ENCODE measurements at regions not wholly inside any gene's neighbourhood (a gene's known extent, or its start where the extent isn't known, plus 50 kb on each side); places are given as distances from the start of the nearest gene placed in this dataset.
A peak's percentile ranks its signal among the peaks of the same experiment; 100 is the strongest.
"Not testable (repeated sequence)": the region's sequence is repeated elsewhere in the genome, so short reads cannot be mapped to it uniquely, and the experiment has no call there.

DNA sequence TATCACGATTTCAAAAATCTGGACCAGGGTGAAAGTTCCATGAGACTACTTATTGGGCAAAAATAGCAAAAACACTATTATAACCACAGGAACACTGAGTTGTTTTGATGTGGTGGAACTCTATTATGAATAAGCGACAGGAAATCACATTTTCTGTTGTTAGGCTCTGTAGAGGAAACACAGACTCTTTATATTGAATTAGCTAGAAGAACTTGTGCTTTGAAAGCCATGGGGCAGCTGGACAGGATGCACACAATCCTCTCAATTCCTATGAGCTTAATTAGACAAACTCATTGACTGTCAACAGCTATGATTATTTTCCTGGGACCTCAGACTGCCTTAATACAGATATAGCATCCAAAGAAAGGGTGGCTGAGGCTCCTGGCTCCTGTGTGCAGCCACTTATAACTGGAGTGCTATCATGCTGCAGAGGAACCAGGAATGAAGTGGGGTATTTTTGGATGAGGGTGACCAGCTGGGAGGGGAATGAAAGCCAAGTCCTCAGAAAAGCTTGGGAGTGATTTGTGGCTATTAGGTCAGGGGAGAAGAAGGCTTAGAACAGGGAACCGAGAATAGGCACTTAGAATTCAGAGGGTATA, 657.3 kb downstream of the TYW1 start:
- no peak overlapping the region for H3K4me3 ChIP-seq
- no peaks in the 10 kb centered on the region for H3K27me3 ChIP-seq
- 77 to 78% methylated on average over 3 of the region's 3 CpGs for WGBS, 2 donors
- H3K36me3 ChIP-seq: no peaks in the 10 kb centered on the region
- DNase-seq: no peak
- peaks cover 0 to 13% (median 0%) of the 10 kb centered on the region in 4 donors for H3K4me1 ChIP-seq
- H3K27ac ChIP-seq: peak overlapping the region in 1 of 4 donors; percentile 34
- intact Hi-C loops (cut with DNase I): no loop called here
- TF ChIP-seq POLR2A (IDR thresholded peaks at IDR 0.05) (no peak), CTCF (IDR thresholded peaks at IDR 0.05) (no peak), POLR2AphosphoS5 (IDR thresholded peaks at IDR 0.05) (no peak), EP300 (IDR thresholded peaks at IDR 0.05) (no peak)
- H3K9me3 ChIP-seq: peaks cover 0 to 11% (median 0%) of the 10 kb centered on the region in 4 donors

DNA sequence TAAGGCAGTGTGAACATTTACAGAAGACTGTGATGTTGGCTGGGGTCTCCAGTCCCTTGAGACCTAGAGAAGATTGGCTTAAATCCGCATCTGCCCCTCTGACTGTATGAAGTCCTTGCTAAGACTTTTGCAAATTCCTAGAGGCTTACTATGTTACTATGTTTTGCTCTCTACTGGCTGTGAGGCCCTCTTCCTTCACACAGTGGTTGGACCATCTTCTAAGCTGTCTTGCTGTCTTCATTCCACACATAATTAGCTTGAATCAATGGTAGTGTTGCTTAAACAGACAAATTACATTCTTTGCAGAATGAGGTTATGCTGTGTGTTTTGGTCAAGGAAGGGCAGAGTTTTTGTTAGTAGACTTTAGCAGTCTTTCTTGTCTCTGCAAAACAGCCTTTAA, 658.0 kb downstream of the TYW1 start:
- no peaks in the 10 kb centered on the region for H3K36me3 ChIP-seq
- H3K27ac ChIP-seq: peak overlapping the region in 1 of 4 donors; percentile 34
- WGBS, 2 donors: 75 to 77% methylated on average over 1 of the region's 1 CpG
- no peaks in the 10 kb centered on the region for H3K27me3 ChIP-seq
- peaks cover 0 to 11% (median 0%) of the 10 kb centered on the region in 4 donors for H3K9me3 ChIP-seq
- intact Hi-C loops (cut with DNase I): no loop called here
- TF ChIP-seq EP300 (IDR thresholded peaks at IDR 0.05): no peak
- TF ChIP-seq CTCF (IDR thresholded peaks at IDR 0.05): no peak
- no peak for TF ChIP-seq POLR2A (IDR thresholded peaks at IDR 0.05)
- no peak for TF ChIP-seq POLR2AphosphoS5 (IDR thresholded peaks at IDR 0.05)
- H3K4me3 ChIP-seq: no peak overlapping the region
- no peak for DNase-seq
- peaks cover 0 to 13% (median 0%) of the 10 kb centered on the region in 4 donors for H3K4me1 ChIP-seq

DNA sequence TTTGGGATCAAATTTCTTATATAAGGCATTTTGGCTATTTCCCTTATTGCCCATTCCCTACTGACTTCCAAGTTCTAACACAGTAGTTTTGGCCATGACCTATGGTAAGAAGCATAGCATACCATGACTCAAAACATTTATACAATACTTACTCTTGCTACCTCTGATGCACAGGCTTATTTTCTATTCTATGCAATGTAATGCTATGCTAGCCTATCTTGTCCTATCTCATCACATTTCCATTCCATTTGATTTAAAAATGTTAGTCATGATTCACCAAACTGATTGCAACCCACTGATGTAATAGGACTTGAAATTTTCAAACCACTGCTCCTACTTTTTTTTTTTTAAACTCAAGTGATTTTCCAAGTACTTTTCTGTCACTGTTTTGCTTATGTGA, 658.5 kb downstream of the TYW1 start:
- peak overlapping the region in 1 of 4 donors; percentile 16 for H3K27ac ChIP-seq
- peaks cover 0 to 13% (median 0%) of the 10 kb centered on the region in 4 donors for H3K4me1 ChIP-seq

DNA sequence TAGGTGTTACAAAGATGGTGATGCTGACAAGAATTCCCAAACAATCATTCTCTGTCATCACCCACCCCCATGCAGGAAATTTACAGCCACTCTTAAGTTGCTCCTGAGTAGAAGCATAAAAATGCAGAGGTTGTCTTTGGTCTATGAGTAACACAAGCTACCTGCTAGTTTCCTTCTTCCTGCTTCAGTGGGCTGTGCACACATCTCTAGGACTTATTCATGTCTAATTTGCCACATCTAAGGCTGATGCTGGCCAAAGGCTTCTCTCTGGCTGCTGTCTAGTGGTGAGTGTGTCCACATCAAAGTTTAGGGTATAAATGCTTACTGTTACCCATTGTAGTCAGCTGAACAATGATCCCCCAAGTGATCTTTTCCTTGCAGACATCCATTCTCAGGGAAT, 662.5 kb downstream of the TYW1 start:
- TF ChIP-seq EP300 (IDR thresholded peaks at IDR 0.05): no peak
- TF ChIP-seq POLR2A (IDR thresholded peaks at IDR 0.05): no peak
- no peak for TF ChIP-seq POLR2AphosphoS5 (IDR thresholded peaks at IDR 0.05)
- Histone ChIP-seq H3K36me3 (no peaks in the 10 kb centered on the region), H3K9me3 (peaks cover 0 to 13% (median 0%) of the 10 kb centered on the region in 4 donors), H3K27ac (no peak overlapping the region), H3K4me3 (no peak overlapping the region), H3K4me1 (peaks cover 0 to 10% (median 0%) of the 10 kb centered on the region in 4 donors), H3K27me3 (no peaks in the 10 kb centered on the region)
- intact Hi-C loops (cut with DNase I): no loop called here
- no peak for DNase-seq

More for the DNA sequence above, 658.5 kb downstream of the TYW1 start:
- no peak for DNase-seq
- intact Hi-C loops (cut with DNase I): no loop called here
- Histone ChIP-seq H3K36me3 (no peaks in the 10 kb centered on the region), H3K27me3 (no peaks in the 10 kb centered on the region), H3K9me3 (peaks cover 0 to 11% (median 0%) of the 10 kb centered on the region in 4 donors), H3K4me3 (no peak overlapping the region)
- no peak for TF ChIP-seq POLR2A (IDR thresholded peaks at IDR 0.05)
- no peak for TF ChIP-seq POLR2AphosphoS5 (IDR thresholded peaks at IDR 0.05)
- no peak for TF ChIP-seq EP300 (IDR thresholded peaks at IDR 0.05)

- 93 to 94% methylated on average over 1 of the region's 1 CpG for WGBS, 2 donors
- TF ChIP-seq EP300 (IDR thresholded peaks at IDR 0.05) (no peak), CTCF (IDR thresholded peaks at IDR 0.05) (no peak), POLR2AphosphoS5 (IDR thresholded peaks at IDR 0.05) (no peak), POLR2A (IDR thresholded peaks at IDR 0.05) (no peak)
- Histone ChIP-seq H3K27ac (no peak overlapping the region), H3K9me3 (peaks cover 0 to 7% (median 0%) of the 10 kb centered on the region in 4 donors), H3K4me3 (no peak overlapping the region), H3K27me3 (no peaks in the 10 kb centered on the region), H3K36me3 (no peaks in the 10 kb centered on the region), H3K4me1 (no peaks in the 10 kb centered on the region)
- intact Hi-C loops (cut with DNase I): no loop called here
- DNase-seq: no peak
Measured at GRCh38 chr7:67662804-67663203, 666.2 kb downstream of the TYW1 start.

- Histone ChIP-seq H3K9me3 (peaks cover 0 to 4% (median 0%) of the 10 kb centered on the region in 4 donors), H3K4me1 (no peaks in the 10 kb centered on the region), H3K27me3 (no peaks in the 10 kb centered on the region), H3K36me3 (no peaks in the 10 kb centered on the region), H3K4me3 (no peak overlapping the region), H3K27ac (no peak overlapping the region)
- 61 to 79% methylated on average over 1 of the region's 1 CpG for WGBS, 2 donors
- no peak for DNase-seq
- intact Hi-C loops (cut with DNase I): no loop called here
- TF ChIP-seq EP300 (IDR thresholded peaks at IDR 0.05) (no peak), CTCF (IDR thresholded peaks at IDR 0.05) (no peak), POLR2A (IDR thresholded peaks at IDR 0.05) (no peak), POLR2AphosphoS5 (IDR thresholded peaks at IDR 0.05) (no peak)
Measured at GRCh38 chr7:67663644-67664043, 667.0 kb downstream of the TYW1 start.

GRCh38 chr7:67666359-67666758, 669.7 kb downstream of the TYW1 start:
- H3K36me3 ChIP-seq; H3K27me3 ChIP-seq; intact Hi-C loops (cut with DNase I); H3K27ac ChIP-seq; H3K9me3 ChIP-seq; H3K4me1 ChIP-seq; DNase-seq; H3K4me3 ChIP-seq: not testable (repeated sequence)
- 34 to 62% methylated on average over 4 of the region's 4 CpGs for WGBS, 2 donors
